Astrocyte of the spinal cord (primary cell): ENCODE measurements at regions not wholly inside any gene's neighbourhood (a gene's known extent, or its start where the extent isn't known, plus 50 kb on each side); places are given as distances from the start of the nearest gene placed in this dataset.

ENCODE experiments used
- DNase-seq: peaks from one replicate; pipeline ENCODE4 v3.0.0; 2011; ENCODE audit warnings: low read depth, low spot score
- H3K4me3 ChIP-seq: 2 replicates; pipeline ENCODE4 v1.5.1; 2011; ENCODE audit warnings: low read depth, mild to moderate bottlenecking, low read length, moderate library complexity
- CTCF ChIP-seq: IDR thresholded peaks from 2 replicates; pipeline ENCODE4 v1.5.1; 2012; ENCODE audit warnings: low read depth, mild to moderate bottlenecking, low read length, inconsistent platforms
- in situ Hi-C: cut with HindIII; loops from 2 replicates; pipeline ENCODE4 v1.10.0; 2017; ENCODE audit warnings: low sequenced_read_pairs

GRCh38 chr5:12652201-12652600 is 748.0 kb upstream of the CTNND2 start:
- in situ Hi-C loops, result no loop called here
- no peak for DNase-seq

GRCh38 chr5:12648558-12648957 is 744.3 kb upstream of the CTNND2 start:
- in situ Hi-C loops, result no loop called here
- TF ChIP-seq CTCF, result no peak
- H3K4me3 ChIP-seq, result no peak overlapping the region
- no peak for DNase-seq

More at GRCh38 chr5:12652201-12652600, 748.0 kb upstream of the CTNND2 start:
- no peak for TF ChIP-seq CTCF
- H3K4me3 ChIP-seq, result no peak overlapping the region

- H3K4me3 ChIP-seq, result no peak overlapping the region
- in situ Hi-C loops, result no loop called here
- no peak for TF ChIP-seq CTCF
- no peak for DNase-seq
Observed at GRCh38 chr5:12647613-12648012, 743.4 kb upstream of the CTNND2 start.

GRCh38 chr5:12645582-12645981 is 741.3 kb upstream of the CTNND2 start:
- no peak overlapping the region for H3K4me3 ChIP-seq
- DNase-seq, result no peak
- in situ Hi-C loops, result no loop called here
- no peak for TF ChIP-seq CTCF

- no peak overlapping the region for H3K4me3 ChIP-seq
- TF ChIP-seq CTCF, result no peak
- no peak for DNase-seq
- in situ Hi-C loops, result no loop called here
Observed at GRCh38 chr5:12636209-12636608, 732.0 kb upstream of the CTNND2 start.

- TF ChIP-seq CTCF, result no peak
- DNase-seq, result no peak
- H3K4me3 ChIP-seq, result no peak overlapping the region
- in situ Hi-C loops, result no loop called here
Observed at GRCh38 chr5:12626556-12626955, 722.3 kb upstream of the CTNND2 start.
